Stimulated activated effector memory CD8-positive, alpha-beta T cell treated with anti-CD3 and anti-CD28 coated beads, Interleukin-12 subunit alpha, Interleukin-12 subunit beta, amount 100 ng/mL, for 72 hours (primary cell): ENCODE measurements at regions not wholly inside any gene's neighbourhood (a gene's known extent, or its start where the extent isn't known, plus 50 kb on each side); places are given as distances from the start of the nearest gene placed in this dataset.
"Not testable (repeated sequence)": the region's sequence is repeated elsewhere in the genome, so short reads cannot be mapped to it uniquely, and the experiment has no call there.

ENCODE experiments used
- ATAC-seq: fragments of 150-1000 bp; cut with Tn5 transposase; 2 replicates; pipeline ENCODE4 v1.10.0; 2021
- DNase-seq, 2 donors: peaks; one replicate each; pipeline ENCODE4 v3.0.0; 2021 to 2022; ENCODE audit warnings: low spot score in 2 of 2
- H3K27ac Mint-ChIP-seq: one replicate; pipeline ENCODE4 v1.8.0; 2022; ENCODE audit warnings: mild to moderate bottlenecking, mixed read lengths
- H3K36me3 Mint-ChIP-seq: one replicate; pipeline ENCODE4 v1.8.0; 2022; ENCODE audit warnings: mild to moderate bottlenecking, mixed read lengths
- H3K4me1 Mint-ChIP-seq: one replicate; pipeline ENCODE4 v1.8.0; 2022; ENCODE audit warnings: mixed read lengths
- H3K4me3 Mint-ChIP-seq: one replicate; pipeline ENCODE4 v1.8.0; 2022; ENCODE audit warnings: mild to moderate bottlenecking, mixed read lengths
- H3K9me3 Mint-ChIP-seq: one replicate; pipeline ENCODE4 v1.8.0; 2022; ENCODE audit warnings: mixed read lengths

DNA sequence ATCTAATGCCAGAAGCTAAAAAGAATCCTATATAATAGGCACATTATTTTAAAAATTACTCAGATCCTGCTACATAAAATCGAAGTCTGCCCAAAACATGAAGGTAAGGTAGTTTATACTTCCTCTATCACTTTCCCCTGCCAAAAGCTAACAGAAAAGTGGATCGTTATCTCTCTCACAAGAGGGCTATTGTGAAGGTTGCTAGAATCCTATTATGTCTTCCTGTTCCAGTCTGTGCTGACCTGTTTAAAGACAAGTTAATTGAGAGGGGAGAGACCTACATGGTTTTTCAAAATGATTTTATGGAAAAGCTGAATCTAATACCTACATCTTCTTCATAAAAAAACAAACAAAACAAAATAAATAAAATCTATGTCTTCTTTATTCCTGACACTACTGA, 1410.9 kb upstream of the CDH8 start:
- no peak for ATAC-seq
- Mint-ChIP-seq H3K4me1 (no peaks in the 10 kb centered on the region), H3K9me3 (peaks cover 14% of the 10 kb centered on the region), H3K4me3 (no peak overlapping the region), H3K27ac (no peak overlapping the region), H3K36me3 (no peaks in the 10 kb centered on the region)
- no peak for DNase-seq

DNA sequence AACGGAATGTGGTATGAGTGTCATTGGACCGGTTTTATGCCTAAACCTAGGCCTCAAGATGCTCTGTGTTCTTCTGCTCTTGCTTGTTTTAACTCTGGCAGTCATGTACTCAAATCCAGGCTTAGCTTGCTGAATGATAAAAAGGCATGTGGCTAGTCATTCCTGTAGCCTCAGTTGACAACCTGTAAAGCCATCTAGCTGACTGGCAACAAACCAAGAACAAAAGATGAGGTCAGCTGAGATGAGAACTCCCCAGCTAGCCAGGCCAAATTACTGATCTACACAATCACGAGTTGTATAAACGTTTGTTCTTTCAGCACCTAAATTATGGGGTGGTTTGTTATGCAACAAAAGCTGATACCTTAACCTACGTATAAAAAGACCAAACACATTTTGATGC, 1406.0 kb upstream of the CDH8 start:
- H3K9me3 Mint-ChIP-seq, result peaks cover 15% of the 10 kb centered on the region
- ATAC-seq (no peak), DNase-seq (no peak)
- H3K27ac Mint-ChIP-seq, result no peak overlapping the region
- H3K36me3 Mint-ChIP-seq, result no peaks in the 10 kb centered on the region
- no peaks in the 10 kb centered on the region for H3K4me1 Mint-ChIP-seq
- no peak overlapping the region for H3K4me3 Mint-ChIP-seq

GRCh38 chr16:63426275-63426870, 1390.1 kb upstream of the CDH8 start:
- DNase-seq (no peak), ATAC-seq (no peak)
- no peak overlapping the region for H3K4me3 Mint-ChIP-seq
- no peaks in the 10 kb centered on the region for H3K4me1 Mint-ChIP-seq
- no peaks in the 10 kb centered on the region for H3K36me3 Mint-ChIP-seq
- no peak overlapping the region for H3K27ac Mint-ChIP-seq
- peaks cover 19% of the 10 kb centered on the region for H3K9me3 Mint-ChIP-seq

DNA sequence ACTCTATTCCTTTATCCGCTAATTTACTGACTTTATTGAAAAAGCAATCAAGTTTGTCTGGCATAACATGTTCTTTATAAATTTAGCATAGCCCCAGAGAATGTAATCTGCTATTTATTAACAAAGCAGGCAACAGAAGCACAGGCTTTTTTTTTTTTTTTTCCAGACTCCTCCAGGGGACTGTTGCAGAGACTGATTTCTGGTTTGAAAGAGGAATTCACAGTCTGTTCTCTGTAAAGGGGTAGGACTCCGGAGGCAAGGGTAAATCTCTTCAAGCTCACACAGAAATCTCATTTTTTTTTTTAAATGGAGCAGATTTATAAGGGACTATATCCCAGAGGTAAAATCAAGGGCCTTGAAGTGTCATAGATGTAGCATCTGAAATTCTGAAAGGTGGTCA, 1386.5 kb upstream of the CDH8 start:
- Mint-ChIP-seq H3K4me3 (no peak overlapping the region), H3K27ac (no peak overlapping the region), H3K9me3 (peaks cover 17% of the 10 kb centered on the region), H3K4me1 (no peaks in the 10 kb centered on the region), H3K36me3 (no peaks in the 10 kb centered on the region)
- ATAC-seq (no peak), DNase-seq (no peak)

DNA sequence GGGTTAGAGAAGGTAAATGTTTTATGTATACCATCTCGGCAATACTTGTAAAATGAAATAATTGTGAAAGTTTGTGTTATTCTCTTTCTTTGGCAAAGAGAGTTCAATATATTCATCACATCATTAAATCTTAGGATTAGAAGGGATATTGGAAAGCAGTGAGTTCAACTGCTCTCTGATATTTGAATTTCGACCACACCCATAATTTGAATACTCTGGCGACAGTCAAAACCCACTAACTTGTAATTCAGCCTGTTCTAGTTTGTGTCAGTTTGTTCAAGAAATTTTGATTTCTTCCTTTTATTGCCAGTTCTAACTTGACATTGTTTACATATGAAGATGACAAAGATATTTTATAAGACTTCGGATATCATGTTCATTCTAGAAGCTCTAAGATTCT, 1380.5 kb upstream of the CDH8 start:
- Mint-ChIP-seq H3K4me3 (no peak overlapping the region), H3K27ac (no peak overlapping the region), H3K4me1 (no peaks in the 10 kb centered on the region), H3K36me3 (no peaks in the 10 kb centered on the region), H3K9me3 (peaks cover 18% of the 10 kb centered on the region)
- DNase-seq (no peak), ATAC-seq (no peak)

- Mint-ChIP-seq H3K4me1 (no peaks in the 10 kb centered on the region), H3K27ac (no peak overlapping the region), H3K36me3 (no peaks in the 10 kb centered on the region), H3K9me3 (peaks cover 18% of the 10 kb centered on the region), H3K4me3 (no peak overlapping the region)
- DNase-seq (no peak), ATAC-seq (no peak)
These were observed 1378.8 kb upstream of the CDH8 start for GRCh38 chr16:63415014-63415413.

- ATAC-seq (no peak), DNase-seq (no peak)
- Mint-ChIP-seq H3K27ac (no peak overlapping the region), H3K4me1 (no peaks in the 10 kb centered on the region), H3K36me3 (no peaks in the 10 kb centered on the region), H3K9me3 (peaks cover 24% of the 10 kb centered on the region), H3K4me3 (no peak overlapping the region)
These were observed 1374.4 kb upstream of the CDH8 start for GRCh38 chr16:63410594-63410993.

DNA sequence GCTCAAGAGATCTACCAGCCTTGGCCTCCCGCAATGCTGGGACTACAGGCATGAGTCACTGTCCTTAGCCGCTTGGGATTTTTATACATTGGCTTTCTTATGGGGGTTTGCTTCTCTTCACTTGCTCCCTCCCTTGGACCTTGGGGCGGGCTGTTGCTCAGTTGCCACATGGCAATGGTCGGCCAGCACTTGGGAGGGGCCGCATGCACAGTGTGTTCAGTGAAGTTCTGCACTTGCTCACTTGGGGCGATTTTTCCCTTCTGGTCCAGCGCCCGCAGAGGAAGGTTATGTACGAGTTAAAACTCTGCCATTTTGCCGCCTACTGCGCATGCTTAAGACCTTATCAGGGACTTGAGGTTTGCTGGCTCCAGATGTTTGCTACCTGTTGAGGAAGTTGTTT, 1367.6 kb upstream of the CDH8 start:
- no peak overlapping the region for H3K4me3 Mint-ChIP-seq
- no peaks in the 10 kb centered on the region for H3K4me1 Mint-ChIP-seq
- peaks cover 22% of the 10 kb centered on the region for H3K9me3 Mint-ChIP-seq
- H3K36me3 Mint-ChIP-seq, result no peaks in the 10 kb centered on the region
- ATAC-seq, result no peak
- H3K27ac Mint-ChIP-seq, result no peak overlapping the region
- no peak for DNase-seq

- H3K36me3 Mint-ChIP-seq, ATAC-seq, H3K27ac Mint-ChIP-seq, H3K9me3 Mint-ChIP-seq, H3K4me1 Mint-ChIP-seq, H3K4me3 Mint-ChIP-seq, DNase-seq: not testable (repeated sequence)
These were observed 1352.0 kb upstream of the CDH8 start for GRCh38 chr16:63388277-63388676.

- DNase-seq, result no peak
- no peak for ATAC-seq
- H3K4me1 Mint-ChIP-seq, result no peaks in the 10 kb centered on the region
- no peaks in the 10 kb centered on the region for H3K36me3 Mint-ChIP-seq
- peaks cover 9% of the 10 kb centered on the region for H3K9me3 Mint-ChIP-seq
- H3K4me3 Mint-ChIP-seq, result no peak overlapping the region
- no peak overlapping the region for H3K27ac Mint-ChIP-seq
These were observed 1349.6 kb upstream of the CDH8 start for GRCh38 chr16:63385714-63386432.

- H3K9me3 Mint-ChIP-seq, result peaks cover 20% of the 10 kb centered on the region
- no peaks in the 10 kb centered on the region for H3K36me3 Mint-ChIP-seq
- H3K4me1 Mint-ChIP-seq, result no peaks in the 10 kb centered on the region
- no peak for DNase-seq
- no peak for ATAC-seq
- H3K27ac Mint-ChIP-seq, result no peak overlapping the region
- H3K4me3 Mint-ChIP-seq, result no peak overlapping the region
These were observed 1337.5 kb upstream of the CDH8 start for GRCh38 chr16:63373744-63374143.

DNA sequence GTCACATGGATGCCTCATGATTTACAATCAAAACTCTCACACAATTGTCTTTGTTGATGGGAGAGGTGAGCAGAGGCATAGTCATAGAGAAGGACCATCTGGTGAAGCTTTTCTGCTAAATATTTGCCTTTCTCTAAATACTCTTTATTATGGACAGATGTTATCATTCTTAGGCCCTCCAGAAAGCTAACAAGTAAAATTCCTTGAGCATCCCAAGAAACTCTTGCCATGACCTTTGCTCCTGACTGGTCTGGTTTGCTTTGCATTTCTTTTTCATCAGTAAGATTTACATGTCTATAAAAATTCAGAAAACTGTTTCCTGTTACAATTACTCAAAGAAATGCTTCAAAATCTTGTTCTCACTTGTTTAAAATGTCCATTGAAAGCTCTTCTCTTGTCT, 1336.6 kb upstream of the CDH8 start:
- no peak overlapping the region for H3K4me3 Mint-ChIP-seq
- ATAC-seq, result no peak
- no peaks in the 10 kb centered on the region for H3K36me3 Mint-ChIP-seq
- no peak overlapping the region for H3K27ac Mint-ChIP-seq
- H3K4me1 Mint-ChIP-seq, result no peaks in the 10 kb centered on the region
- no peak for DNase-seq
- peaks cover 23% of the 10 kb centered on the region for H3K9me3 Mint-ChIP-seq

DNA sequence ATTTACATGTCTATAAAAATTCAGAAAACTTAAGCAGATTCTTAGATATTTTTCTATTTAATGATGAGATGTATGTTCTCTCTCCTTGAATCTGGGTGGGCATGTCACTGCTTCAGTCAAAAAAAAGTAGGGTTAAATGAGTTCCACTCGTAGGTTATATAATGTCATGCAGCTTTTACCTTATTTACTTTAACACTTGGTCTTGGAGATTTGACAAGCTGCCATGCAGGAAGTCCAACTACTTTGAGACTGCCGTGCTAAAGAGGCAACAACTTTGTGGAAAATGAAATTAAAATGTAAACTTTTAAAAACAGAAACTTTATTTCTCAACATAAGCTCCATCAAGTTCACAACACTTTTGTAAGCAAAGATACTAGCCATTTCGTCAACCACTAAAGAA, 1336.0 kb upstream of the CDH8 start:
- Mint-ChIP-seq H3K4me1 (no peaks in the 10 kb centered on the region), H3K9me3 (peaks cover 23% of the 10 kb centered on the region), H3K4me3 (no peak overlapping the region), H3K27ac (no peak overlapping the region), H3K36me3 (no peaks in the 10 kb centered on the region)
- DNase-seq (no peak), ATAC-seq (no peak)

- no peak overlapping the region for H3K4me3 Mint-ChIP-seq
- H3K27ac Mint-ChIP-seq, result no peak overlapping the region
- H3K9me3 Mint-ChIP-seq, result peaks cover 12% of the 10 kb centered on the region
- no peak for DNase-seq
- H3K36me3 Mint-ChIP-seq, result no peaks in the 10 kb centered on the region
- no peak for ATAC-seq
- H3K4me1 Mint-ChIP-seq, result no peaks in the 10 kb centered on the region
These were observed 1329.5 kb upstream of the CDH8 start for GRCh38 chr16:63365649-63366304.

DNA sequence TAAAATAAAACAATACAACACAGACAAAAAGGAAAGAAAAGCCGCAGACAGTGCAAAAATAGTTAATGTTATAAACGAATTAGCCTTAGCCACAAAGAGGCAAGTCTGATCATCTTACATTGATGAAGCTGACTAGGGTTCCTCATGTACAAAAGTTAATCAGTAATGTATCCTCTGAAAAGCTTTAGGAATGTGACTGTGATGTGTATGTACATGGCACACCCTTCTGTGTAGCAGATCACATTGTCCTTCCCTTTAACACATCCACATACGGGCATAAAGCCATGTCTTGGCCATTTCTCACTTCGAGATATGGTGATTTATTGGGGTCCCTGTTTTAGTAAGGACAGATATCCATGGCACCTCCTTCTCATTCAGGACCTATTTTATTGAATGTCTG, 1327.5 kb upstream of the CDH8 start:
- H3K4me3 Mint-ChIP-seq, result no peak overlapping the region
- DNase-seq (no peak), ATAC-seq (no peak)
- no peaks in the 10 kb centered on the region for H3K4me1 Mint-ChIP-seq
- H3K9me3 Mint-ChIP-seq, result peaks cover 6% of the 10 kb centered on the region
- H3K36me3 Mint-ChIP-seq, result no peaks in the 10 kb centered on the region
- no peak overlapping the region for H3K27ac Mint-ChIP-seq

DNA sequence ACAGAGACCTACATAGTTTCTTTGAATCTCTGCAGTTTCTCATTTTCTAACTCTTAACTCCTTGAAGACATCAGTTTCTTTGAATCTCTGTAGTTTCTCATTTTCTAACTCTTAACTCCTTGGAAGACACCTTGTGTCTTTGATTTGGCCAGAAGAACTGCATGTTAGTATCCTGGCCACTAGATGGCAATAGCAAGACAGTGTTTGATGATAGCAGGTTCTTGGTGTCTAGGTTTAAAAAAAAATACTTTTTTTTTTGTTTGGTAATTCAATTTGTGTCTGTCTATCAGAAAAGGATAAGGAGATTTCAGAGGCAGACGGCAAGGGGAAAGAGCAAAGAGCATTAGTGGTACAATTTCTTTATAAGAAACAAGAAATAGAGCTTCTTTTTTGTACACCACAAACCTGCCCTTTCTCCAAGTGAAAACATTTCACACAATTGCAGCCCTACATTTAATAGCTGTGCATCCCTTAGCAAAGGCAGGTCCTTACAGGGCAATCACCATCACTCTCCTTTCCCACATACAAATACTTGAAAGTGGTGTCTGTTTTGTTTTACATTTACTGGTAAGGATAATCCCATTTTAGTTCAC, 1324.9 kb upstream of the CDH8 start:
- ATAC-seq (no peak), DNase-seq (no peak)
- no peaks in the 10 kb centered on the region for H3K4me1 Mint-ChIP-seq
- no peak overlapping the region for H3K27ac Mint-ChIP-seq
- H3K9me3 Mint-ChIP-seq, result peaks cover 11% of the 10 kb centered on the region
- no peak overlapping the region for H3K4me3 Mint-ChIP-seq
- no peaks in the 10 kb centered on the region for H3K36me3 Mint-ChIP-seq
